Peyer's patch (tissue), 4 donors: ENCODE measurements at regions not wholly inside any gene's neighbourhood (a gene's known extent, or its start where the extent isn't known, plus 50 kb on each side); places are given as distances from the start of the nearest gene placed in this dataset.

Source experiments
- CTCF ChIP-seq, 6 experiments: fragments of 450-650 bp in 4 of 6; fragments of 200-600 bp in 2 of 6; sonication (generic) in 1 of 6; IDR thresholded peaks; one replicate each; pipeline ENCODE4 v1.5.1; 2017 to 2019; ENCODE audit warnings: antibody characterized with exemption in 6 of 6, mild to moderate bottlenecking in 3 of 6, moderate library complexity in 1 of 6
- POLR2A ChIP-seq, 2 donors: fragments of 450-650 bp; IDR thresholded peaks; one replicate each; pipeline ENCODE4 v1.5.1; 2017; ENCODE audit warnings: antibody characterized with exemption in 2 of 2, mild to moderate bottlenecking in 2 of 2, moderate library complexity in 2 of 2

- TF ChIP-seq CTCF (IDR thresholded peaks at IDR 0.05) (no peak), POLR2A (IDR thresholded peaks at IDR 0.05) (no peak)
Measured at GRCh38 chr6:148214667-148215066, 128.0 kb upstream of the SASH1 start.
